Ovary (tissue), 7 donors: ENCODE measurements at regions not wholly inside any gene's neighbourhood (a gene's known extent, or its start where the extent isn't known, plus 50 kb on each side); places are given as distances from the start of the nearest gene placed in this dataset.

ENCODE experiments used
- DNase-seq, 5 donors: peaks; one replicate each; pipeline ENCODE4 v3.0.0-alpha.2; 2019 to 2020
- H3K27ac ChIP-seq, 2 donors: fragments of 200-600 bp; one replicate each; pipeline versions ENCODE4 v1.5.1 to v1.8.0; 2019 to 2022
- H3K27me3 ChIP-seq: fragments of 200-600 bp; one replicate; pipeline ENCODE4 v1.8.0; 2022
- H3K36me3 ChIP-seq: fragments of 200-600 bp; sonication (generic); one replicate; pipeline ENCODE4 v1.5.1; 2019
- H3K4me1 ChIP-seq: one replicate; pipeline ENCODE4 v1.8.1; 2013; ENCODE audit warnings: mild to moderate bottlenecking, moderate library complexity; ENCODE audit not compliant: insufficient read depth
- H3K4me3 ChIP-seq: fragments of 200-600 bp; sonication (generic); one replicate; pipeline ENCODE4 v1.5.1; 2017
- H3K9me3 ChIP-seq, 2 donors: fragments of 200-600 bp in 1 of 2; sonication (generic) in 1 of 2; one replicate each; pipeline versions ENCODE4 v1.5.1 to v1.8.1; 2013 to 2019; ENCODE audit warnings: mild to moderate bottlenecking in 1 of 2, moderate library complexity in 1 of 2
- CTCF ChIP-seq, 3 donors: fragments of 450-650 bp in 2 of 3; fragments of 200-600 bp in 1 of 3; IDR thresholded peaks; one replicate each; pipeline versions ENCODE4 v1.5.1 to v1.8.0; 2016 to 2022; ENCODE audit warnings: antibody characterized with exemption in 3 of 3, mild to moderate bottlenecking in 1 of 3
- EP300 ChIP-seq: sonication (generic); formaldehyde crosslinking; IDR thresholded peaks from one replicate; pipeline ENCODE4 v1.6.1; 2017; ENCODE audit warnings: antibody characterized with exemption
- POLR2A ChIP-seq: fragments of 450-650 bp; IDR thresholded peaks from one replicate; pipeline ENCODE4 v1.6.1; 2017; ENCODE audit warnings: antibody characterized with exemption, mild to moderate bottlenecking, moderate library complexity
- whole genome bisulfite sequencing, 3 donors: extraction: QIAGEN DNeasy Blood & Tissue Kit in 1 of 3; methylation state at CpG; one replicate each; pipeline versions ENCODE4 v1.1.5 to v1.1.7; 2013 to 2017; 5-methylcytosine and 5-hydroxymethylcytosine counted together
- intact Hi-C, 4 donors: fragments of 100-400 bp; cut with DNase I; formaldehyde crosslinking; loops; one replicate each; pipeline versions ENCODE4 v1.11.0 to v1.15.1; 2022 to 2023
- donor health status: DM: no; HTN: no; CAD: no; lungs with moderate emphysema.
- donor health status: DM: no; HTN: no; CAD: no.
- donor health status: Bipolar disorder and iron deficiency.
- donor health status: DM: no; HTN: no; CAD: no.
- donor health status: DM: yes; HTN: yes; CAD: no.

DNA sequence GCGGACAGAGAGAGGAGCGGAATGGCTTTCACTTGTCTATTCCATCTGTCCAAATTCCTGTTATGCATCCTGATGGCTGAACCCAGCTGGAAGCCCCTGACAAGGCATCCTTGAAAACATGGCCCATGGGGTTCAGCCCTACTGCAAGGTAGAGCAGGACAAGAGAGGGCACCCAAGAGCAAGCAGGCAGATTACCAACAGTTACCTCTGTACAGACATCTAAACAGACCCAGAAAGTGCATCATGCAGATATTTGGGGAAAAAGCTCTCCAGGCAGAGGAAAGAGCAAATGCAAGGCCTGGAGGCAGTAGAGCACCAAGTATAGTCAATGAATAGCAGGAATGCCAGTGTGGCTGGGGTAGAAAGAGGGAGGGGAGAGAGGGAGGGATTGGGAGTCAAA, 407.5 kb downstream of the PCNX1 start:
- no peak for DNase-seq
- H3K9me3 ChIP-seq = no peaks in the 10 kb centered on the region
- H3K27me3 ChIP-seq = no peaks in the 10 kb centered on the region
- TF ChIP-seq EP300 (no peak), POLR2A (no peak), CTCF (IDR thresholded peaks at IDR 0.05) (no peak)
- H3K4me1 ChIP-seq = no peaks in the 10 kb centered on the region
- no peaks in the 10 kb centered on the region for H3K36me3 ChIP-seq
- H3K27ac ChIP-seq = no peak overlapping the region
- 97 to 100% (median 98%) methylated on average over 2 of the region's 2 CpGs for WGBS, 3 donors
- no peak overlapping the region for H3K4me3 ChIP-seq
- intact Hi-C loops = no loop called here

GRCh38 chr14:71317385-71318096, 410.3 kb downstream of the PCNX1 start:
- no peak overlapping the region for H3K4me3 ChIP-seq
- no peaks in the 10 kb centered on the region for H3K27me3 ChIP-seq
- TF ChIP-seq CTCF (IDR thresholded peaks at IDR 0.05) (no peak), EP300 (no peak), POLR2A (no peak)
- no peak overlapping the region for H3K27ac ChIP-seq
- H3K9me3 ChIP-seq = no peaks in the 10 kb centered on the region
- DNase-seq = no peak
- 40 to 47% (median 45%) methylated on average over 4 of the region's 4 CpGs for WGBS, 3 donors
- intact Hi-C loops = no loop called here
- H3K36me3 ChIP-seq = no peaks in the 10 kb centered on the region
- H3K4me1 ChIP-seq = no peaks in the 10 kb centered on the region

- TF ChIP-seq EP300 = no peak
- TF ChIP-seq CTCF (IDR thresholded peaks at IDR 0.05) = no peak
- no peak for TF ChIP-seq POLR2A
- intact Hi-C loops = no loop called here
- H3K9me3 ChIP-seq = no peaks in the 10 kb centered on the region
- DNase-seq = no peak
- H3K27me3 ChIP-seq = no peaks in the 10 kb centered on the region
- no peak overlapping the region for H3K27ac ChIP-seq
- H3K36me3 ChIP-seq = no peaks in the 10 kb centered on the region
- no peaks in the 10 kb centered on the region for H3K4me1 ChIP-seq
- WGBS, 3 donors = 82 to 89% (median 85%) methylated on average over 2 of the region's 2 CpGs
- no peak overlapping the region for H3K4me3 ChIP-seq
Measured at GRCh38 chr14:71318097-71318459, 410.8 kb downstream of the PCNX1 start.

DNA sequence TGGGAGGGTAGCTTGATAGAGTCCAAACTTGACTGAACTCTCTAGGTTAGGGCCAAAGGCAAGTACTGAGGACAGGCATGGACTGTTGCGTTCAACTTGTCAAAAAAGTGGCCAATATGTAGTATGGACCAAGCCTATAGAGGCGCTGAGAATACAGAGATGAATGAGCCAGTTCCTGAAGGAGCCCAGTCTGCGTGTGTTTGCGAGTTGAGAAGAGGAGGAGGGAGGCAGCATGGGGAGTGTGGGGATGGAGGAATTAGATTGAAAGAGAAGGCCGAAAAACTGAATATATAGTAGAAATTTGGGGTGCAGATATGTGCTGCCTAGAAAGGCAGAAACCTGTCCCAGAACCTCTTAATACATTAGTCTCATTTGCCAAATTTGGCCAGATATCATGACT, 412.4 kb downstream of the PCNX1 start:
- no peaks in the 10 kb centered on the region for H3K36me3 ChIP-seq
- no peaks in the 10 kb centered on the region for H3K27me3 ChIP-seq
- no peaks in the 10 kb centered on the region for H3K4me1 ChIP-seq
- intact Hi-C loops = loop anchor here in 3 of 4 donors (5.0 to 10.0 kb wide), 2 partner anchors 433 to 435 kb away; no protein-coding TSS in a partner anchor
- DNase-seq = peak in 2 of 5 donors; percentile 18 to 20
- peak overlapping the region; percentile 84 for H3K4me3 ChIP-seq
- peak overlapping the region in 1 of 2 donors; percentile 93 for H3K27ac ChIP-seq
- WGBS, 3 donors = 8 to 14% (median 11%) methylated on average over 5 of the region's 5 CpGs
- TF ChIP-seq POLR2A (no peak), CTCF (IDR thresholded peaks at IDR 0.05) (no peak), EP300 (no peak)
- no peaks in the 10 kb centered on the region for H3K9me3 ChIP-seq
